Activated CD4-positive, alpha-beta memory T cell treated with anti-CD3 and anti-CD28 coated beads, Interleukin-2, amount 10 ng/mL, durations not matched to agents 7 days and 5 days (primary cell): ENCODE measurements at regions not wholly inside any gene's neighbourhood (a gene's known extent, or its start where the extent isn't known, plus 50 kb on each side); places are given as distances from the start of the nearest gene placed in this dataset.
"Not testable (repeated sequence)": the region's sequence is repeated elsewhere in the genome, so short reads cannot be mapped to it uniquely, and the experiment has no call there.

Source experiments
- CTCF ChIA-PET: fragments of 350-600 bp; sonication (Branson Sonifier 250); formaldehyde crosslinking; loops from one replicate; lab custom pipeline; 2021; ENCODE audit warnings: antibody characterized with exemption, inconsistent platforms; lab: Charles Lee
- POLR2A ChIA-PET: fragments of 350-600 bp; sonication (Branson Sonifier 250); formaldehyde crosslinking; loops from one replicate; lab custom pipeline; 2021; ENCODE audit warnings: antibody characterized with exemption; lab: Charles Lee
- DNase-seq: peaks from one replicate; pipeline ENCODE4 v3.0.0-alpha.2; 2020
- H3K27ac Mint-ChIP-seq: one replicate; pipeline ENCODE4 v1.8.0; 2021; ENCODE audit warnings: mild to moderate bottlenecking, mixed read lengths
- H3K27me3 Mint-ChIP-seq: one replicate; pipeline ENCODE4 v1.8.0; 2021; ENCODE audit warnings: mixed read lengths
- H3K36me3 Mint-ChIP-seq: one replicate; pipeline ENCODE4 v1.8.0; 2021; ENCODE audit warnings: low read depth, mixed read lengths
- H3K4me1 Mint-ChIP-seq: one replicate; pipeline ENCODE4 v1.8.0; 2021; ENCODE audit warnings: mixed read lengths
- H3K4me3 Mint-ChIP-seq: one replicate; pipeline ENCODE4 v1.8.0; 2021; ENCODE audit warnings: mild to moderate bottlenecking, mixed read lengths
- H3K9me3 Mint-ChIP-seq: one replicate; pipeline ENCODE4 v1.8.0; 2021; ENCODE audit warnings: mixed read lengths

- POLR2A ChIA-PET: no interaction called here
- no peak overlapping the region for H3K27ac Mint-ChIP-seq
- no peak overlapping the region for H3K4me3 Mint-ChIP-seq
- DNase-seq: no peak
- H3K36me3 Mint-ChIP-seq: no peaks in the 10 kb centered on the region
- H3K9me3 Mint-ChIP-seq: no peaks in the 10 kb centered on the region
- CTCF ChIA-PET: no interaction called here
- peaks cover 40% of the 10 kb centered on the region for H3K27me3 Mint-ChIP-seq
- H3K4me1 Mint-ChIP-seq: no peaks in the 10 kb centered on the region
Measured at GRCh38 chr9:89854715-89855475, 250.1 kb downstream of the GADD45G start.

- CTCF ChIA-PET: not testable (repeated sequence)
Measured at GRCh38 chr9:89856296-89856695, 251.5 kb downstream of the GADD45G start.

GRCh38 chr9:89856950-89857349, 252.1 kb downstream of the GADD45G start:
- CTCF ChIA-PET, H3K9me3 Mint-ChIP-seq, POLR2A ChIA-PET, H3K4me1 Mint-ChIP-seq, H3K36me3 Mint-ChIP-seq, H3K27ac Mint-ChIP-seq, DNase-seq, H3K4me3 Mint-ChIP-seq: not testable (repeated sequence)
- peaks cover 38% of the 10 kb centered on the region for H3K27me3 Mint-ChIP-seq

More at GRCh38 chr9:89856296-89856695, 251.5 kb downstream of the GADD45G start:
- H3K4me1 Mint-ChIP-seq, H3K27ac Mint-ChIP-seq, H3K9me3 Mint-ChIP-seq, DNase-seq, H3K4me3 Mint-ChIP-seq, H3K36me3 Mint-ChIP-seq, POLR2A ChIA-PET: not testable (repeated sequence)
- H3K27me3 Mint-ChIP-seq: peaks cover 38% of the 10 kb centered on the region

DNA sequence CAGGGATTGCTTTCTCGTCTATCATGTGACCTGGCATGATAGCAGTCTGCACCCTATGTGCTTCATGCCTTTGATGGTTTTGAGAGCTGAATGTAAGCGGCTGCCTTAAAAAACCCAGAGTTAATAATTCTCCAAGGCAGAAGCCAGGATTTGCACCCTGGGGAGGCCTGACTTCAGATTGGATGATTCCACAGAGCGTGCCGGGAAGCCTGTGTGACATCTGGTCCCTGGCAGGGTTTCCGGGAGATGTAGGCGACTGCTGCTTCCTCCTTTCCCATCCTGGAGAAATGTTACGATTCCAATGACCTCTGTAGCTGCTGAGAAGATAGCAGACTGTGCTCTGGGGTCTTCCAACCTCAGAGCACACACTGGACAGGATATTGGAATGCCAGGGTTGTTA, 255.0 kb downstream of the GADD45G start:
- H3K4me3 Mint-ChIP-seq, H3K9me3 Mint-ChIP-seq, H3K27ac Mint-ChIP-seq, POLR2A ChIA-PET, CTCF ChIA-PET, H3K4me1 Mint-ChIP-seq, H3K36me3 Mint-ChIP-seq, DNase-seq: not testable (repeated sequence)
- H3K27me3 Mint-ChIP-seq: peaks cover 45% of the 10 kb centered on the region

- H3K9me3 Mint-ChIP-seq, H3K36me3 Mint-ChIP-seq, POLR2A ChIA-PET, H3K4me1 Mint-ChIP-seq, H3K27ac Mint-ChIP-seq, H3K4me3 Mint-ChIP-seq, DNase-seq: not testable (repeated sequence)
- CTCF ChIA-PET: interaction anchor here (1.2 kb wide), 1 partner anchor 170 kb away, joined by 3 read pairs; no protein-coding TSS in a partner anchor
- peaks cover 41% of the 10 kb centered on the region for H3K27me3 Mint-ChIP-seq
Measured at GRCh38 chr9:89861371-89861770, 256.6 kb downstream of the GADD45G start.

DNA sequence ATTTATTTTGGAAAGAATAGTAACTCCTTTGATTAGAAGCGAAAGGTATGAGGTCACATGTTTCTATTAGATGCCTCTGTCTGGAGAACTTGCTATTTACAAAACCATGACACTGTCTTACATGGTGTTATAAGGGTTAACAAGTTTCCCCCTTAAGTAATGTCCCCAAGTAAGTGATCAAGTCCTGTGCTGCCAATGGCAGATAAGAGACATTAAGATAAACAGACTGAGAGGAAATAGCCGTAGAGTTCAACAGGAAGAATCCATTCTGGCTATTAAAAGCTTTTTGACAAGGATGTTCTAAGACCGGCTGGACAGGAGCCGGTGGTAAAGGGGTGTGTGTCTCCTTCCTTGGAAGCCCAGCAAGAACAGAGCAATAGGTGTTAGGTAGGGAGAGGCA, 257.5 kb downstream of the GADD45G start:
- no peaks in the 10 kb centered on the region for H3K9me3 Mint-ChIP-seq
- no peak for DNase-seq
- peaks cover 33% of the 10 kb centered on the region for H3K27me3 Mint-ChIP-seq
- no peaks in the 10 kb centered on the region for H3K4me1 Mint-ChIP-seq
- H3K36me3 Mint-ChIP-seq: no peaks in the 10 kb centered on the region
- H3K27ac Mint-ChIP-seq: no peak overlapping the region
- H3K4me3 Mint-ChIP-seq: no peak overlapping the region
- ChIA-PET POLR2A (no interaction called here), CTCF (interaction anchor here (1.2 kb wide), 1 partner anchor 171 kb away, joined by 3 read pairs; no protein-coding TSS in a partner anchor)

GRCh38 chr9:89863141-89863540, 258.3 kb downstream of the GADD45G start:
- H3K9me3 Mint-ChIP-seq: no peaks in the 10 kb centered on the region
- DNase-seq: no peak
- peaks cover 27% of the 10 kb centered on the region for H3K27me3 Mint-ChIP-seq
- H3K36me3 Mint-ChIP-seq: no peaks in the 10 kb centered on the region
- no peak overlapping the region for H3K27ac Mint-ChIP-seq
- H3K4me1 Mint-ChIP-seq: no peaks in the 10 kb centered on the region
- CTCF ChIA-PET: no interaction called here
- POLR2A ChIA-PET: no interaction called here
- no peak overlapping the region for H3K4me3 Mint-ChIP-seq

GRCh38 chr9:89863837-89864236, 259.0 kb downstream of the GADD45G start:
- Mint-ChIP-seq H3K4me1 (no peaks in the 10 kb centered on the region), H3K27me3 (peaks cover 21% of the 10 kb centered on the region), H3K27ac (no peak overlapping the region), H3K36me3 (no peaks in the 10 kb centered on the region), H3K9me3 (no peaks in the 10 kb centered on the region), H3K4me3 (no peak overlapping the region)
- no peak for DNase-seq
- POLR2A ChIA-PET: no interaction called here
- CTCF ChIA-PET: no interaction called here

GRCh38 chr9:89864257-89864656, 259.4 kb downstream of the GADD45G start:
- CTCF ChIA-PET: no interaction called here
- H3K9me3 Mint-ChIP-seq: no peaks in the 10 kb centered on the region

GRCh38 chr9:89864731-89865130, 259.9 kb downstream of the GADD45G start:
- ChIA-PET CTCF (no interaction called here), POLR2A (no interaction called here)
- no peaks in the 10 kb centered on the region for H3K9me3 Mint-ChIP-seq
- H3K27ac Mint-ChIP-seq: no peak overlapping the region
- DNase-seq: no peak
- no peak overlapping the region for H3K4me3 Mint-ChIP-seq
- H3K27me3 Mint-ChIP-seq: peaks cover 18% of the 10 kb centered on the region
- H3K36me3 Mint-ChIP-seq: no peaks in the 10 kb centered on the region
- no peaks in the 10 kb centered on the region for H3K4me1 Mint-ChIP-seq

More at GRCh38 chr9:89864257-89864656, 259.4 kb downstream of the GADD45G start:
- DNase-seq: no peak
- Mint-ChIP-seq H3K27me3 (peaks cover 18% of the 10 kb centered on the region), H3K4me1 (no peaks in the 10 kb centered on the region), H3K27ac (no peak overlapping the region), H3K4me3 (no peak overlapping the region), H3K36me3 (no peaks in the 10 kb centered on the region)
- POLR2A ChIA-PET: no interaction called here

DNA sequence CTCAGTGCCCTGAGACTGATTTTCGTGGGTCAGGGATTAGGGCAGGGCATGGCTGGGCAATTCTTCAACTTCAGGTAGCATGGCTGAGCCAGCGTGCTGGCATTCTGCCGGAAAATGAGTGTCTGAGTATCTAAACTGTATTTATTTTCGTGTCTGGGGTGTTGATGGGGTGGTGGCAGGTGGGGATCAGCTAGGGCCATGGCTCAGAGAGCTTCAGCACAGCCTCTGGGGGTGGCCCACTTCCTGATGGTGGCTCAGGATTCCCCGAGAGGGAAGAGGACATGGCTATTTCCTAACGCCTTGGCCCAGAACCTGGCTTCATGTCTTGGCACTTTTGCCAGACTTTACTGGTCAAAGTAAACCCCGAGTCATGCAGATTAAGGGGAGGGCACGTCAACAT, 260.5 kb downstream of the GADD45G start:
- no peaks in the 10 kb centered on the region for H3K36me3 Mint-ChIP-seq
- H3K9me3 Mint-ChIP-seq: no peaks in the 10 kb centered on the region
- CTCF ChIA-PET: no interaction called here
- no peak overlapping the region for H3K4me3 Mint-ChIP-seq
- no peak for DNase-seq
- H3K4me1 Mint-ChIP-seq: no peaks in the 10 kb centered on the region
- POLR2A ChIA-PET: no interaction called here
- peaks cover 18% of the 10 kb centered on the region for H3K27me3 Mint-ChIP-seq
- no peak overlapping the region for H3K27ac Mint-ChIP-seq

DNA sequence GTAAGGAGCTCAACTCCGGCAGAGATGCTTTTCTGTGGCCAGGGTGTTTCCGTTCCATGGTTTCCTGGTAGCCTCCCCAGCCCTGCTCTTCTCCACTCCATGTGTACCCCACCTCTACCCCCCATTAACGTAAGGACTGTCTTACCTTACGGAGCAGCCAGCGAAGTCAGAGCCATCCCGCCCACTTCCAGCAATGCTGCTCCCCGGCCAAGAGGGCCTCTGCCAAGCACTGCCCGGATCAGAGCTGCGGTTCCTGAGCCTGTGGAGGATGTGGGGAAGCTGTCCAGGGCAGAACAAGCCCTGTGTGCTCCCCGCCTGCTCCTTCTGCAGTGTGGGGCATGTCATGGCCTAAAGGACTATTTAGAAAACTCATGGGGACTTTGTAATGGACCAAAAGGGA, 261.2 kb downstream of the GADD45G start:
- H3K27me3 Mint-ChIP-seq: peaks cover 16% of the 10 kb centered on the region
- H3K4me3 Mint-ChIP-seq: no peak overlapping the region
- no peak overlapping the region for H3K27ac Mint-ChIP-seq
- no peak for DNase-seq
- H3K36me3 Mint-ChIP-seq: no peaks in the 10 kb centered on the region
- POLR2A ChIA-PET: no interaction called here
- H3K4me1 Mint-ChIP-seq: no peaks in the 10 kb centered on the region
- CTCF ChIA-PET: no interaction called here
- no peaks in the 10 kb centered on the region for H3K9me3 Mint-ChIP-seq

- Mint-ChIP-seq H3K27ac (no peak overlapping the region), H3K9me3 (no peaks in the 10 kb centered on the region), H3K4me1 (no peaks in the 10 kb centered on the region), H3K4me3 (no peak overlapping the region), H3K27me3 (peaks cover 12% of the 10 kb centered on the region), H3K36me3 (no peaks in the 10 kb centered on the region)
- ChIA-PET CTCF (interaction anchor here (1.5 kb wide), 1 partner anchor 263 kb away, joined by 3 read pairs; no protein-coding TSS in a partner anchor), POLR2A (no interaction called here)
- no peak for DNase-seq
Measured at GRCh38 chr9:89866701-89867100, 261.9 kb downstream of the GADD45G start.

GRCh38 chr9:89868100-89868499, 263.3 kb downstream of the GADD45G start:
- Mint-ChIP-seq H3K4me3 (no peak overlapping the region), H3K27me3 (peaks cover 3% of the 10 kb centered on the region), H3K27ac (no peak overlapping the region), H3K9me3 (no peaks in the 10 kb centered on the region), H3K36me3 (no peaks in the 10 kb centered on the region), H3K4me1 (no peaks in the 10 kb centered on the region)
- POLR2A ChIA-PET: no interaction called here
- DNase-seq: no peak
- CTCF ChIA-PET: interaction anchor here (1.5 kb wide), 1 partner anchor 264 kb away, joined by 3 read pairs; no protein-coding TSS in a partner anchor
